ENCODE measurements at regions not wholly inside any gene's neighbourhood (a gene's known extent, or its start where the extent isn't known, plus 50 kb on each side); places are given as distances from the start of the nearest gene placed in this dataset.

- no TSS peak for BruUV-seq (replicated peaks)
- ChIA-PET CTCF (no interaction called here), POLR2A (no interaction called here)
- dilution Hi-C loops (cut with MboI; ENCODE audit: extremely low pct_ligation_motif_present, low sequenced_read_pairs), result no loop called here
- intact Hi-C loops (cut with micrococcal nuclease), result no loop called here
- H3K27me3 ChIP-seq (ENCODE audit: control insufficient read depth in 2 of 2, insufficient read depth in 2 of 2, low read length in 2 of 2), result no peaks in the 10 kb centered on the region
- H3K4me3 ChIP-seq (replicated peaks in 1 of 3; ENCODE audit: insufficient read depth in 1 of 3, low read depth in 1 of 3, low read length in 3 of 3), result no peak overlapping the region
- no peak overlapping the region for H2AFZ ChIP-seq (ENCODE audit: low read depth, low read length)
- no peaks in the 10 kb centered on the region for H3K9me1 ChIP-seq (replicated peaks; ENCODE audit: control insufficient read depth, extremely low read depth, insufficient read depth, low read length)
- no peaks in the 10 kb centered on the region for H3K79me2 ChIP-seq (ENCODE audit: control insufficient read depth, insufficient read depth, low read length)
- H4K20me1 ChIP-seq (replicated peaks; ENCODE audit: control insufficient read depth, extremely low read depth, insufficient read depth, low read length), result no peaks in the 10 kb centered on the region
- TF ChIP-seq GATA2 (IDR thresholded peaks at IDR 0.05; ENCODE audit: insufficient read depth, insufficient read length, low read depth, low read length) (no peak), POLR2AphosphoS5 (IDR thresholded peaks at IDR 0.05; ENCODE audit: insufficient read depth, low read depth, low read length) (no peak), MAX (IDR thresholded peaks at IDR 0.05; ENCODE audit: insufficient read depth, insufficient read length) (no peak), POLR2A (IDR thresholded peaks at IDR 0.05; ENCODE audit: low read depth, low read length) (no peak), EZH2 (IDR thresholded peaks at IDR 0.05; ENCODE audit: borderline replicate concordance, low read depth, low read length, severe bottlenecking) (no peak), JUN (IDR thresholded peaks at IDR 0.05; ENCODE audit: borderline replicate concordance, insufficient read depth, insufficient read length, low read depth) (no peak), MYC (IDR thresholded peaks at IDR 0.05; ENCODE audit: low read depth, low read length) (no peak), FOS (IDR thresholded peaks at IDR 0.05; ENCODE audit: borderline replicate concordance, insufficient read depth, low read length) (no peak)
- TF ChIP-seq, protein P1, sequence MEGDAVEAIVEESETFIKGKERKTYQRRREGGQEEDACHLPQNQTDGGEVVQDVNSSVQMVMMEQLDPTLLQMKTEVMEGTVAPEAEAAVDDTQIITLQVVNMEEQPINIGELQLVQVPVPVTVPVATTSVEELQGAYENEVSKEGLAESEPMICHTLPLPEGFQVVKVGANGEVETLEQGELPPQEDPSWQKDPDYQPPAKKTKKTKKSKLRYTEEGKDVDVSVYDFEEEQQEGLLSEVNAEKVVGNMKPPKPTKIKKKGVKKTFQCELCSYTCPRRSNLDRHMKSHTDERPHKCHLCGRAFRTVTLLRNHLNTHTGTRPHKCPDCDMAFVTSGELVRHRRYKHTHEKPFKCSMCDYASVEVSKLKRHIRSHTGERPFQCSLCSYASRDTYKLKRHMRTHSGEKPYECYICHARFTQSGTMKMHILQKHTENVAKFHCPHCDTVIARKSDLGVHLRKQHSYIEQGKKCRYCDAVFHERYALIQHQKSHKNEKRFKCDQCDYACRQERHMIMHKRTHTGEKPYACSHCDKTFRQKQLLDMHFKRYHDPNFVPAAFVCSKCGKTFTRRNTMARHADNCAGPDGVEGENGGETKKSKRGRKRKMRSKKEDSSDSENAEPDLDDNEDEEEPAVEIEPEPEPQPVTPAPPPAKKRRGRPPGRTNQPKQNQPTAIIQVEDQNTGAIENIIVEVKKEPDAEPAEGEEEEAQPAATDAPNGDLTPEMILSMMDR (IDR thresholded peaks at IDR 0.05; ENCODE audit: extremely low read depth in 1 of 2, insufficient read depth in 1 of 2, low read depth in 1 of 2, low read length in 2 of 2), result no peak
- H3K9ac ChIP-seq (replicated peaks; ENCODE audit: extremely low read depth, insufficient read depth, low read length), result no peak overlapping the region
- FAIRE-seq, result no peak
- no peak for DNase-seq (ENCODE audit: low read depth, low spot score)
- H3K4me2 ChIP-seq (ENCODE audit: insufficient read depth, low read length), result no peak overlapping the region
- H3K27ac ChIP-seq (ENCODE audit: insufficient read depth, low read depth, low read length), result no peak overlapping the region
- H3K9me3 ChIP-seq (replicated peaks; ENCODE audit: control insufficient read depth, insufficient read depth, low read length), result no peaks in the 10 kb centered on the region
- no peaks in the 10 kb centered on the region for H3K36me3 ChIP-seq (ENCODE audit: control insufficient read depth in 2 of 2, extremely low read depth in 1 of 2, insufficient read depth in 2 of 2, low read length in 2 of 2)
- no peaks in the 10 kb centered on the region for H3K4me1 ChIP-seq (ENCODE audit: control insufficient read depth, extremely low read depth, insufficient read depth, low read length)
These were observed 162.2 kb downstream of the OXSM start for GRCh38 chr3:25952133-25952532.

Data from endothelial cell of umbilical vein (primary cell).